Activated CD8-positive, alpha-beta T cell treated with anti-CD3 and anti-CD28 coated beads for 36 hours (primary cell): ENCODE measurements at regions not wholly inside any gene's neighbourhood (a gene's known extent, or its start where the extent isn't known, plus 50 kb on each side); places are given as distances from the start of the nearest gene placed in this dataset.

Experiments used
- ATAC-seq: fragments of 200-7000 bp; cut with Tn5 transposase; one replicate; pipeline ENCODE4 v1.10.0; 2021; ENCODE audit warnings: mild to moderate bottlenecking, moderate library complexity
- CTCF ChIA-PET: fragments of 350-600 bp; sonication (Branson Sonifier 250); formaldehyde crosslinking; loops from one replicate; lab custom pipeline; 2021; ENCODE audit warnings: antibody characterized with exemption; lab: Charles Lee
- POLR2A ChIA-PET: fragments of 350-600 bp; sonication (Branson Sonifier 250); formaldehyde crosslinking; loops from one replicate; lab custom pipeline; 2021; ENCODE audit warnings: antibody characterized with exemption; lab: Charles Lee
- DNase-seq: peaks from one replicate; pipeline ENCODE4 v3.0.0-alpha.2; 2020
- H3K27ac Mint-ChIP-seq: one replicate; pipeline ENCODE4 v1.8.0; 2021; ENCODE audit warnings: mild to moderate bottlenecking, mixed read lengths
- H3K27me3 Mint-ChIP-seq: one replicate; pipeline ENCODE4 v1.8.0; 2021; ENCODE audit warnings: mixed read lengths
- H3K36me3 Mint-ChIP-seq: one replicate; pipeline ENCODE4 v1.8.0; 2021; ENCODE audit warnings: low read depth, mixed read lengths
- H3K4me1 Mint-ChIP-seq: one replicate; pipeline ENCODE4 v1.8.0; 2021; ENCODE audit warnings: low read depth, mixed read lengths
- H3K4me3 Mint-ChIP-seq: one replicate; pipeline ENCODE4 v1.8.0; 2021; ENCODE audit warnings: mild to moderate bottlenecking, moderate library complexity, mixed read lengths
- H3K9me3 Mint-ChIP-seq: one replicate; pipeline ENCODE4 v1.8.0; 2021; ENCODE audit warnings: mixed read lengths
- intact Hi-C: fragments of 100-400 bp; cut with micrococcal nuclease; formaldehyde crosslinking; loops from one replicate; pipeline ENCODE4 v1.10.0; 2022
- TF ChIP-seq, protein P1 (sequence below): fragments of 200-600 bp; IDR thresholded peaks from one replicate; pipeline ENCODE4 v1.8.0; 2022; ENCODE audit warnings: antibody characterized with exemption, mild to moderate bottlenecking

DNA sequence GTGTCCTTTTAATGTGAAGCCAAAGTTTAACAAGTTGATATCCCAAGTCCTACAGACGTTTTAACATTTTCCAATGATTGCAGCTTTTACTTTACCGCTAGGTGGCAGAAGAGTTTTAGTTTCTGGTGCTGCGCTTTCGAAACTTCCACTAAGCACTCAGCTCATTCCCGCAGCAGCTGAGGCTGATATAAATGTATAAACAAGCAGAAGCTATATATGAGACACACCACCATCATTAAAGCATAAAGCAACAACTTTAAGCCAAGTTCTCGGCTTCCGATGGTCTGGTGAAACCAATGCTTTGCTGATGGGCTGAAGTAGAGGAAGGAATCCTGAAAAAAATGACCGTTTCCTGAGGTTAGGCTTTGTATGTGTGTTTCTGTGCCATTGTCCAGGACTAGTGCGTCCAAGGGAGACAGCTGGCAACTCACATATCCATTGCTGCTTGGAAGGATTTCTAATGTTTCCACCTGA is 753.9 kb downstream of the OLFM4 start:
- H3K4me3 Mint-ChIP-seq = no peak overlapping the region
- H3K27me3 Mint-ChIP-seq = no peaks in the 10 kb centered on the region
- ChIA-PET CTCF (interaction anchor here (0.7 to 1.4 kb wide), 10 partner anchors 8 to 358 kb away, joined by 3 to 4 read pairs (median 3); no protein-coding TSS in a partner anchor), POLR2A (no interaction called here)
- intact Hi-C loops = no loop called here
- DNase-seq (peak; percentile 3), ATAC-seq (no peak)
- TF ChIP-seq, protein P1, sequence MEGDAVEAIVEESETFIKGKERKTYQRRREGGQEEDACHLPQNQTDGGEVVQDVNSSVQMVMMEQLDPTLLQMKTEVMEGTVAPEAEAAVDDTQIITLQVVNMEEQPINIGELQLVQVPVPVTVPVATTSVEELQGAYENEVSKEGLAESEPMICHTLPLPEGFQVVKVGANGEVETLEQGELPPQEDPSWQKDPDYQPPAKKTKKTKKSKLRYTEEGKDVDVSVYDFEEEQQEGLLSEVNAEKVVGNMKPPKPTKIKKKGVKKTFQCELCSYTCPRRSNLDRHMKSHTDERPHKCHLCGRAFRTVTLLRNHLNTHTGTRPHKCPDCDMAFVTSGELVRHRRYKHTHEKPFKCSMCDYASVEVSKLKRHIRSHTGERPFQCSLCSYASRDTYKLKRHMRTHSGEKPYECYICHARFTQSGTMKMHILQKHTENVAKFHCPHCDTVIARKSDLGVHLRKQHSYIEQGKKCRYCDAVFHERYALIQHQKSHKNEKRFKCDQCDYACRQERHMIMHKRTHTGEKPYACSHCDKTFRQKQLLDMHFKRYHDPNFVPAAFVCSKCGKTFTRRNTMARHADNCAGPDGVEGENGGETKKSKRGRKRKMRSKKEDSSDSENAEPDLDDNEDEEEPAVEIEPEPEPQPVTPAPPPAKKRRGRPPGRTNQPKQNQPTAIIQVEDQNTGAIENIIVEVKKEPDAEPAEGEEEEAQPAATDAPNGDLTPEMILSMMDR = peak; percentile 85
- H3K4me1 Mint-ChIP-seq = peaks cover 4% of the 10 kb centered on the region
- H3K9me3 Mint-ChIP-seq = peaks cover 2% of the 10 kb centered on the region
- no peaks in the 10 kb centered on the region for H3K36me3 Mint-ChIP-seq
- H3K27ac Mint-ChIP-seq = no peak overlapping the region

DNA sequence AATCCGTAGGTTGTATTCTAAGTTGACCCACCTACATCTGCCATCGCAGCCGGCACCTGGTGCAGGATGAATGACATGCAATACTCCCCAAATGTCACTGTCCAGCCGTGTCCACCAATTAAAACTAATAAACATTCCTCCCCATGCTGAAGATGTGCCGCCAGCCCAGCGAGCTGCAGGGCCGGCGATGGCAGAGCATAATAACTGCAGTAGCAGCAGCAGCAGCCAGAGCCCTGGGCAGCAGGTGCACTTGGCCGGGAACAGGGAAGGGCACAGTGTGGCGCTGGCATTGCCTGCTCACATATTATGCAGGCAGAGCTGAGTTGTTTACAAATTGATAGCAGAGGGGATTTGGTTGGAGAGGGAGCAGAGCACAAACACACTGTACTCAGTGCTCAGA is 754.9 kb downstream of the OLFM4 start:
- ChIA-PET CTCF (no interaction called here), POLR2A (no interaction called here)
- Mint-ChIP-seq H3K4me1 (peaks cover 4% of the 10 kb centered on the region), H3K27ac (no peak overlapping the region), H3K36me3 (no peaks in the 10 kb centered on the region), H3K4me3 (no peak overlapping the region), H3K9me3 (peaks cover 2% of the 10 kb centered on the region), H3K27me3 (no peaks in the 10 kb centered on the region)
- ATAC-seq (no peak), DNase-seq (no peak)
- TF ChIP-seq, protein P1 = no peak
- intact Hi-C loops = no loop called here

DNA sequence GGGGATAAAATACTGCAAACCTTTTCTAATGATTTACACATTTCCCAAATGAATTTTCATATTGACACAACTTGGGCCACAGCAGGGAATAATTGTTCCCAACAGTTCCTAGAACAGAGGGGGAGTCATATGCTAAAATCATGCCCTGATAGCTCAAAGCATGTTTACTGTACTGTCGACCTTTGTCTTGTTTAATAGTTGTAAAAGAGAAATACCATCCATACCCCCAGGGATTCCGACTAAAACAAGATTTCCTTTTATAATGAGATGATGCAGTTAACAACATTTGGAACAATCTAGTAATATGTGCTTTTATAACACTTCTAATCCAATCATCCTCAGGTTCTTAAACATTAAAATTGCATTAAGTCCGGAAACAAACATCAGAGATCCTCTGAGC is 759.7 kb downstream of the OLFM4 start:
- ATAC-seq (no peak), DNase-seq (no peak)
- POLR2A ChIA-PET = no interaction called here
- Mint-ChIP-seq H3K9me3 (peaks cover 2% of the 10 kb centered on the region), H3K36me3 (no peaks in the 10 kb centered on the region), H3K4me3 (no peak overlapping the region), H3K4me1 (no peaks in the 10 kb centered on the region), H3K27me3 (no peaks in the 10 kb centered on the region), H3K27ac (no peak overlapping the region)
- CTCF ChIA-PET = no interaction called here
- TF ChIP-seq, protein P1 = no peak
- intact Hi-C loops = no loop called here

DNA sequence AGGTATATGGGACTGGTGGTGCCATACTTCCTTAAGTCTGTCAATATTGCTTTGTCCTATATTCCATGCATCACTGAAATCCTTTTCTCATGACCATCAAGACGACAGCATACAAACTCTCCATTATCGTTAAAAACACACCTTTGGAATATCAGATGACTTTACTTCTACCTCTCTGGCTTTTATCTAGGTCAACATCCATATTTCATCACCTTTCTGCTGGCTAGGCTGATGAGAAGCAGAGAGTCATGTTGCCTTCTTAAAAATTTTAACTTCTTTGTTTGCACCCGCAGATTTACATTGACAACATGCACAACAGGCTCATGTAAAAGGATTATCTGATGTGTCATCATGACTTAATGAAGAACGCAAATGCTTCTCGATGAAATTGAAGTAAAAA is 771.4 kb downstream of the OLFM4 start:
- no peaks in the 10 kb centered on the region for H3K27me3 Mint-ChIP-seq
- CTCF ChIA-PET = interaction anchor here (1.7 kb wide), 1 partner anchor 10 kb away, joined by 4 read pairs; no protein-coding TSS in a partner anchor

DNA sequence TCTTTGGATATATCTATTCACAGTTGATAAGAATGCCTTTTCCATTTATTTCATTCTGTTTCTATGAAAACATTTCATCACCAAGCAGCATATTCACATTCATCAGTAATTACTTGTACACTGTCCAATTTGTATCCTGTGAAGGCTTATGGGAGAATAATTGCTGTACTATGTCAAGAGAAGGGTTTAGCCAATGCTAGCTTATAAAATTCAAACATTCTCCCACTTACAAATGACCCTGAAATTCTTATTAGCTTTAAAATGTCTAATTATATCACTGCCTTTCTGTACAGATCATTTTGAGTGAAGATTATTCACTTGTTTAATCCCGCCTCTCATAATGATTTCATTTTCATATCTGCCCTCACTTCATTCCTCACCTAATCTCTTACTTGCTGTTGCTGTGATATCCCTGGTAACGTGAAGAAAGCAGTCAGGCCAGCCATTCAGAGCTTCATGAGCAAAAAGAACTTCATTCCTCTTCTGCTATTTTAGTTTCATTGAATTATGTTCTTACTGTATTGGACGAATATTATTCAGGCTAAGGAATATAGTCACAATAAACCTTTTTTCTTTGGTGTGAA is 778.7 kb downstream of the OLFM4 start:
- TF ChIP-seq, protein P1 = no peak
- DNase-seq (no peak), ATAC-seq (no peak)
- ChIA-PET CTCF (no interaction called here), POLR2A (no interaction called here)
- peaks cover 9% of the 10 kb centered on the region for H3K9me3 Mint-ChIP-seq
- no peak overlapping the region for H3K27ac Mint-ChIP-seq
- no peaks in the 10 kb centered on the region for H3K27me3 Mint-ChIP-seq
- no peak overlapping the region for H3K4me3 Mint-ChIP-seq
- intact Hi-C loops = no loop called here
- H3K36me3 Mint-ChIP-seq = no peaks in the 10 kb centered on the region
- H3K4me1 Mint-ChIP-seq = no peaks in the 10 kb centered on the region

More for the DNA sequence above, 771.4 kb downstream of the OLFM4 start:
- no peaks in the 10 kb centered on the region for H3K4me1 Mint-ChIP-seq
- H3K4me3 Mint-ChIP-seq = no peak overlapping the region
- TF ChIP-seq, protein P1 = no peak
- no peak for DNase-seq
- H3K36me3 Mint-ChIP-seq = no peaks in the 10 kb centered on the region
- intact Hi-C loops = no loop called here
- H3K9me3 Mint-ChIP-seq = peaks cover 4% of the 10 kb centered on the region
- POLR2A ChIA-PET = no interaction called here
- ATAC-seq = no peak
- H3K27ac Mint-ChIP-seq = no peak overlapping the region
